ENCODE measurements at regions not wholly inside any gene's neighbourhood (a gene's known extent, or its start where the extent isn't known, plus 50 kb on each side); places are given as distances from the start of the nearest gene placed in this dataset.
"Not testable (repeated sequence)": the region's sequence is repeated elsewhere in the genome, so short reads cannot be mapped to it uniquely, and the experiment has no call there.

GRCh38 chr7:131802195-131802864, 245.9 kb upstream of the PODXL start:
- no peak for DNase-seq (ENCODE audit: low read depth in 2 of 2)

GRCh38 chr7:131800531-131800930, 244.1 kb upstream of the PODXL start:
- no peak for DNase-seq (ENCODE audit: low read depth in 2 of 2)

GRCh38 chr7:131800008-131800407, 243.6 kb upstream of the PODXL start:
- no peak for DNase-seq (ENCODE audit: low read depth in 2 of 2)

GRCh38 chr7:131797841-131798240, 241.4 kb upstream of the PODXL start:
- no peak for DNase-seq (ENCODE audit: low read depth in 2 of 2)

- DNase-seq (ENCODE audit: low read depth in 2 of 2): no peak
These were observed 239.0 kb upstream of the PODXL start for GRCh38 chr7:131795400-131795799.

GRCh38 chr7:131792311-131792710, 235.9 kb upstream of the PODXL start:
- DNase-seq (ENCODE audit: low read depth in 2 of 2): no peak

DNA sequence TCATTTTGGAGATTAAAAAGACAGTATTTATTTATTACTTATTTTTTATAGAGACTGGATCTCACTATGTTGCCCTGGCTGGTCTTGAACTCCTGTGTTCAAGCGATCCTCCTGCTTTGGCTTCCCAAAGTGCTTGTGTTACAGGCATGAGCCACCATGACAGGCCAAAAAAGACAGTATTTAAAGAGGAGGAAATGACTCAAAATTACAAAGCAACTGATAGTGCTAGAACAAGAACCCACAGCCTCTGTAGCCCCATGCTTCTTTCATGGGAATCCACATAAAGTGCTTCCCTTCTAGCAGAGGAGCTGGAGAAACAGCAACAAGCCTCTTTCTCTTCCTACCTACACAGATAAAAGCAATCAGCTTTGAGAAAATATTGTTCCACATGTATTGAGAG, 230.7 kb upstream of the PODXL start:
- DNase-seq (ENCODE audit: low read depth in 2 of 2): no peak

GRCh38 chr7:131786204-131786603, 229.8 kb upstream of the PODXL start:
- no peak for DNase-seq (ENCODE audit: low read depth in 2 of 2)

DNA sequence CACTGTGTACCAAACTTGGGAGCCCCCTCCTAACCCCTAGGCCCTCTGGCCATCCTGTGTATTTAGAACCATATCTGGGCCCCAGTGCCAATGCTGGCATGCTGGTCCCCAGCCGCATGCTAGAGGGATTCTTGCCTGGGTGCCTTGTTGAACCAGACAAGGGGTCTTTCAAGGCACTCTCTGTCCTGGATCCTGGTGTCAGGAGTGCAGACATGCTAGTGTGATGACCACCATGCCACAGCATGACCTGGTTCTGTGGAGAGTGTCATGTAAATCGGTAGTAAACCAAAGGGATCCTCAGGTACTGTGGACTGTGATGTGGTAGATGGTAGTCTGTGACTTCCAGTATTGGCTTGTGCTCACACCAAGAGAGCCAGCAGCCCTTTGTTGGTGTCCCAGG, 222.2 kb upstream of the PODXL start:
- DNase-seq (ENCODE audit: low read depth in 2 of 2): no peak

DNA sequence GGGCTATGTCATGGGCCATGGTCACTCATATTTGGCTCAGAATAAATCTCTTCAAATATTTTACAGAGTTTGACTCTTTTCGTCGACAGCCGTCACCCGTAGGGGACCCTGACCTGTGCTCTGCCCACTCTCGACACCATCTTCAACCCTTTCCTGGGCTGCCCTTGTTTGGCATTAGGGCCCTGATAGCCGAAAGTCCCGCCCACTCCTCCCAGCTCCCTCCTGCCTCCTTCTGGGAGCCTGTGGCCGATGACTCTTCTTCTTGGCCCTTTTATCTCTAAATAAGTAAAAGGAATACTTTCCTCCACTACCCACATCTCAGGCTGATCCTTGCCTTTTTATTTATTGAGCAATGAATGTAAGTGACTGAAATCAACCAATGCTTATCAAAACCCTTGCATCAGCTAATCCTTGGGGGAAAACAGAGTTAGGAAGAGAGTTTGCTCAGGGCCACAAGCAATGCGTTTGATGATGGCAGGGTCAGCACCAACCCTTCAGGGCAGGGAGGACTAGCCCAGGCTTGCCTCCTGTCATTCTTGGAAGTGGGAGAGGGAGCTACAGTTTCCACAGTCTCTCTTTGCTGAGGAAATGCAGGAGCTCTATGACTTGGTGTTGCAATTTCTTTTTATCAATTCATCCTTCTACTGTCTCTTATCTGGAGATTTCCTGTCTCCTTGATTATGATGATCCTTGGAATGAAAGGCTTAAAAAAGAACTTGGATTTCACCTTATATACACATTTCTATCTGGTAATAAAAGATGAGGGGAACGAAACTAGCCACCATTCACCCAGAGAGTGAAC, 218.2 kb upstream of the PODXL start:
- DNase-seq (ENCODE audit: low read depth in 2 of 2): no peak

DNA sequence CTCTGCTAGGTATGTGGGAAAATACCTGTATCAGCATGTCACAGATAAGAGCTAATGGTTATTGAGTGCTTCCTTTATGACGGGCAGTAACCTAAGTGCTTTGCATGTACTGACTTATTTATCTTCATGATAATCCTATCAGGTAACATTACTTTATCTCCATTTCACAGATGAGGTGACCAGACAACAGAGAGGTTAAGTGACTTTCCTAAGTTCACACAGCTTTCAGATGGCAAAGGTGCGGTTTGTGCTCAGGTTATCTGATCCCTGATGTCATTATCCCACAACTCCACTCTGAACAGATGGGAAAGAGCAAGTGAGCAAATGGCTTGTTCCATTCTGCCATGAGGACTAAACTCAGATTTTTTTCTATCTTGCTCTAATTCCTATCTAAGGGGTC, 217.0 kb upstream of the PODXL start:
- no peak for DNase-seq (ENCODE audit: low read depth in 2 of 2)

DNA sequence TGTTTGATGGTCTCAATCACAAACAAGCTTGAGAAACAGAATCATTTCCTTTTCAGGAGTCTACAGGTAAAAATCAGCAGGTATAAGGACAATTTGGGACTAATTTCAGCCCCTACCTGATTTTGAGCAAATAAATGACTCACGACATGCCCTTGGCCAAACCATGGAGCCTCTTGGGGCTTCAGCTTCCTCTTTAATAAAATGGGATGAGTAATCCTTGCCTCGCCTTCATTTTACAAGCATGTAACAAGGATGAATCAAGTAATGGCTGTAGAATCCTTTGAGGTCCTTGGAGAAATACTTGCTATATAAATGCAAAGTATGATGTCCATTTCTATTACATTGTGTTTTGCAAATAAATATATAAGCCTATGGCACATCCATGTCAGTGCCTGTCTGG, 212.8 kb upstream of the PODXL start:
- no peak for DNase-seq (ENCODE audit: low read depth in 2 of 2)

- DNase-seq (ENCODE audit: low read depth in 2 of 2): no peak
These were observed 211.2 kb upstream of the PODXL start for GRCh38 chr7:131767591-131767990.

- DNase-seq (ENCODE audit: low read depth in 2 of 2): no peak
These were observed 209.1 kb upstream of the PODXL start for GRCh38 chr7:131765575-131765974.

DNA sequence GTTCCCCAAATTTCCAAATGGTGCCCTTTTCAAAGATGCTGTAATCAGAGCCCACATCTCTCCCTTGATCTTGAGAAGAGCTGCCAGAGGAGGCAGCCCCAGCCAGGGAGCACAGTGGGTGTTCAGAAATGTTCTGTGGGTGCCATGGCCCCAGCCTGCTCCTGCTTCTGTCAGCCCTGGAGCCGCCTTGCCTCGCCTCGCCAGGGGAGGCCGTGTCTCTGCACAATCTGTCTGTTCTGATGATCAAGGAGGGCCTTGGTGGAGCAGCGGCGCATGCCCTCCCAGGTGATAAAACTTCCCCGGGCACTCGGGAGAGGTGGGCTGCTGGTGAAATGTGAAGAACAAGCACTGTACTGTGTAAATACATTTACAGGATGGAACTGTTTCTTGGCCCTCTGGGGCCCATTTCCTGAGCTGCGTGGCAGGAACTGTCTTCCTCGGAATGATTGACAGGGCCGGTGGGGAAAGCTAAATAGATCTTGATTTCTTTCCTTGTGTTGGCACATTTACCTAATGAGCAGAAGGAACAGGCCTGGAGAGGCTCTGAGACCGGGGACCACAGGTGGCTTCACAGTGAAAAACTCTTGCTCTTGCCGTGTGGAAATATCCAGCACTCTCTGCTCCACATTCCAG, 207.8 kb upstream of the PODXL start:
- no peak for DNase-seq (ENCODE audit: low read depth in 2 of 2)

DNA sequence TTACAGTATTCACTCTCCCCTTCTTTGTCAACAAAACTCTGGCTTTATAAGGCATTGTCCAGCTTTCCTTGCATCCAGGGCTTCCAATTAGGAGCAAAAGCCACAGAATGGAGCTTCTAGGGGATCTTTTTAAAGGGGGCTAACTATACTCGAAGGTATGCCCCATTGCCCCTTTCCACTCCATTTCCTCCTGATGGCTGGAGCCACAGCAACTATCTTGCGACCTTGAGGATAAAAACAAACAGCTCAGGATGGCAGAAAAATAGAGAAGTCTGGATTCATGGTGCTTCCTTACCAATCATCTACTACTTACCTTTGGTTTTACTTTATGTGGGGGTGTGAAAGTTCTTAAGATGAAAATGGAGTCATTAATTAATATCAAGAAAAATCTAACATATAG, 206.3 kb upstream of the PODXL start:
- DNase-seq (ENCODE audit: low read depth in 2 of 2): no peak

GRCh38 chr7:131755801-131756200, 199.4 kb upstream of the PODXL start:
- DNase-seq (ENCODE audit: low read depth in 2 of 2): not testable (repeated sequence)

GRCh38 chr7:131753620-131754222, 197.3 kb upstream of the PODXL start:
- no peak for DNase-seq (ENCODE audit: low read depth in 2 of 2)

- DNase-seq (ENCODE audit: low read depth in 2 of 2): no peak
These were observed 191.3 kb upstream of the PODXL start for GRCh38 chr7:131747658-131748232.

DNA sequence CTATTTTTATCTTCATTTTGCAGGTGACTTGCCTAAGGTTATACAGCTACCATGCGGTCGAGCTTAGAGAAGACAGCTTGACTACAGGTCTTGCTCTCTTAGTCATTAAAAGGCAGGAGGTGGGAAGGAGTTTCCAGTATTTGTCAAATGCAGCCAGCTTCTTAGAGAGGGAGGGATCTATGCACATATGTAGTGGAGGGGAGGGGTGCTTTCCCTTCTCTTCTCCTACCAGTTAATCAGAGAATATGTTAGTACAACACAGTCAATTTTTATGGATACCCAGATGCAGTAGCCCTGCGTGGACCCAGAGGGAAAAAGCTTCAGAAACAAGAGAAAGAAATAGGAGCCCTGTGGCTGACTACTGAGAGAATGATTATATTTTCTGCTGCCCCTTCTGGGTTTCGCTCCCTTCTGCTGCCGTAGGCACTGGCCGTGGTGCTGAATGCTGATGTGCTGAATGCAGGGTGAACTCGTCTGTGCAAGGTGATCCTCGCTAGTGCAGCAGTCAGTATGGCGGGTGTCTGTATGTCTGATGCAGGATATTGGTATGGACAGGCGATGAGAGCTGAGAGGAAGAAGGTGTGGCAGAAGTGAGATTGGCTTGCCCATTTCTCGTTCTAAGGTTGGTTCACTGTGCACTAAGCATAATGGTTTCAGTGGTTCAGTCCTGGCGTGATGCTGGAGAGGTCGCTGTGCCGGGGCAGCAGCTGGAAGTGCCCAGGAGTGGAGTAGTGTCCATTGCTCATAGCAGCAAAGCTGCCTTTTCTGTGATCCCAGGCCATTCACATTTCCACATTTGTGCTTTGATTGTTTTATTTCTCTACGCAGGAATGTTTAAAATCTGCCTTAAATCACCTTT, 189.2 kb upstream of the PODXL start:
- DNase-seq (ENCODE audit: low read depth in 2 of 2): no peak

GRCh38 chr7:131741446-131741845, 185.0 kb upstream of the PODXL start:
- no peak for DNase-seq (ENCODE audit: low read depth in 2 of 2)

Measured in stimulated activated CD4-positive, alpha-beta T cell treated with anti-CD3 and anti-CD28 coated beads, Interleukin-1b, Interleukin-23, amount 100 ng/mL, for 1 hour (primary cell).